GM18502 (cell line): ENCODE measurements at regions not wholly inside any gene's neighbourhood (a gene's known extent, or its start where the extent isn't known, plus 50 kb on each side); places are given as distances from the start of the nearest gene placed in this dataset.

Experiments used
- ATAC-seq: cut with Tn5 transposase; IDR thresholded peaks from one replicate; pipeline ENCODE4 v1.9.1; 2021; ENCODE audit warnings: mild to moderate bottlenecking; ENCODE audit not compliant: unreplicated experiment, poor library complexity

GRCh38 chr16:76963614-76964315 lies 227.2 kb upstream of the MON1B start:
- peak; percentile 98 for ATAC-seq

- no peak for ATAC-seq
Measured at GRCh38 chr16:76964464-76965154, 226.4 kb upstream of the MON1B start.

DNA sequence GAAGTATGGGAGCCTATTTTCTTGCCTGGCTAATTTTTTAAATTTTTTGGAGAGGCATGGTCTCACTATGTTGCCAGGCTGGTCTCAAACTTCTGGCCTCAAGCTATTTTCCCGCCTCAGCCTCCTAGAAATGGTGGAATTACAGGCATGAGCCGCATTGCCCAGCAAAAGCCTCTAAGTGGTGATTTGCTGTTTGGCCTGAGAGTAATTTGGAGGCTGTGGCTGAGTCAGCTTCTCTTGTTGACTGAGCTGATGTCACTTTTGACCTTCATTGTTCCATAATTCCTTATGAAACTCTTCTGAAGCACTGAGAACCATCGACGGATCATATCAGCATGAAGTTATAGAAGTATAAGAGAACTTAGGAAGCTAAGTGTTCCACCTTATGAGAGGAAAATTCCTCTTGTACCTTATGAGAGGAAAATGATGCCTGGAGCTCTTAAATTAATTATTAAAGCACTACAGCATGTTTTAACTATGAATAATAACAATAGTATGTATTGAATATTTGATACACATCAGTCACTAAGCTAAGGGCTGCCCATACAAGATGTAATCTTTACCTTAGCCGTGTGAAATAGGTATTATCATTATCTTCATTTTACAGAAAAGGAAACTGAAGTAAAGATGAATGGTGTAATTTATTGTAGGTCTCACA lies 220.8 kb upstream of the MON1B start:
- no peak for ATAC-seq

GRCh38 chr16:76970745-76971099 lies 220.3 kb upstream of the MON1B start:
- ATAC-seq, result no peak

- peak; percentile 96 for ATAC-seq
Measured at GRCh38 chr16:76976101-76976500, 214.9 kb upstream of the MON1B start.

DNA sequence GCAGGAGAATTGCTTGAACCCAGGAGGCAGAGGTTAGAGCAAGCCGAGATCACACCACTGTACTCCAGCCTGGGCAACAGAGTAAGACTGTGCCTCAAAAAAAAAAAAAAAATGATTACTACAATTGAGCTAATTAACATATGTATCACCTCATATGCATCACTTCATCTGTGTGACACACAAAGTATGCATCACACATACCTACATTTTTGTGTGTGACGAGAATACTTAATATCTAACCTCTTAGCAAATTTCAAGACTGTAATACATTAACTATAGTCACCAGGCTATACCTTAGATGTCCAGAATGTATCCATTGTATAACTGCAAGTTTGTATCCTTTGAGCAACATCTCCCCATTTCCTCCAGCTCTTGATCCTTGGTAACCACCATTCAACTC lies 214.2 kb upstream of the MON1B start:
- no peak for ATAC-seq

GRCh38 chr16:76984196-76984595 lies 206.8 kb upstream of the MON1B start:
- no peak for ATAC-seq

DNA sequence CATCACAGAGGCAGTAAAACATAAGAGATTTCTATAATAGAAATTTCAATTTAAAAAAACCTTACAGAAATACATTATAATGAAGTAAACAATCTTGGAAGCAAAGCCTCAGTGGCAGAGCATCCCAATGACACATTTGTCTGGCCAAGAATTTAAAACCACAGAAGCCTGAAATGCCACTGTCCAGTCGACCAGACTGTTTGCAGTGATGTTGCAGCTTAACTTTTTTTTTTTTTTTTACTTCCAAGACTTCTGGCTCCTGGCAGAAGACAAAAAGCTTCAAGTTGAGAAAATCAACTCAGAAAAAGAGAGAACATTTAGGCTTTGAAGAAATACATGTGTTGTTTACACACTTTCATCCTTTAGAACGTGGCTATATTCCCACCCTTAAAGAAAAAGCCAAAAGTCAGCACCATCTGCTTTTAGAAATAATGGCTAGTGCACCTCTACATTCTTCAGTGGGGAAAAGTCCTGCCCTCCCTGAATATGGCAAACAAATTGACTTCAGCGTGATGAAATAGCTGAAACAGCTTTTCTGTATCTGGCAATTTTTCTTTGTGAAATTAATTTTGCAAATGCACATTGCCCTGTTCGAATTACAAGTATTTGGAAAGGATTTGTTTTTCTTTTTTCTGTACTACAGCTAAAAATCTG lies 205.5 kb upstream of the MON1B start:
- no peak for ATAC-seq

GRCh38 chr16:76988526-76988925 lies 202.5 kb upstream of the MON1B start:
- no peak for ATAC-seq

DNA sequence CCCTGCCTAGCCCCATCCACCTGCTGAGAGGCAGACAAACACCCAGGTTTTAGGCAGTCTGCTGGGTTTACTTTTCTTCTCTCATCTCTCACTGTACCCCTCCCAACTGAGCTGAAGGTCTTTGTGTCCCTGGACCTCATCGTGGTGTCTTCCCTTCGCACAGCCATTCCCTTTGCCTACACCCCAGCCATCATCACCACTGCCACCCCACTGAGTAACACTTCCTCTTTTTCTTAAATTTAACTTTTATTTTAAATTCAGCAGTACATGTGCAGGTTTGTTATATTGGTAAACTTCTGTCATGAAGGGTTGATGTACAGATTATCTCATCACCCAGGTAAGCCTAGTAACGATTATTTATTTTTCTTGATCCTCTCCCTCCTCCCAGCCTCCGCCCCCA lies 188.3 kb upstream of the MON1B start:
- no peak for ATAC-seq

DNA sequence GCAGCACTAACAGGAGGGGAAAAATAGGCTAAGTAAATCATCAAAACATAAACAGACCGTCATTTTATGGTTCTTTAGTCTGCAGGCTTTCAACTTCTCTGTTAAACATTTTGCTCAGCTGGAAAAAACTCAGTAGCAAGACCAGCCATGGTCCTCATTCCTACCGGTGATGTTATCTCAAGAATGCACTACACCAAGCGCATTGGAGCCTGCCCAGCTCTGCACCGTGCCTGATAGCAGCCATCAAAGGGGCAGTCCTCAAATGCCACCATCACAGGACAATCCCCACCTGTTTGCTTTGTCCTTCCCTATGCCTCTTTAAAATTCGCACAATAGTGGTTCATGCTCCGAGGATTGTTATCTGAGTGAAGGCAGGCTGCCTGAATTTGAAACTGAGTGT lies 181.5 kb upstream of the MON1B start:
- no peak for ATAC-seq

DNA sequence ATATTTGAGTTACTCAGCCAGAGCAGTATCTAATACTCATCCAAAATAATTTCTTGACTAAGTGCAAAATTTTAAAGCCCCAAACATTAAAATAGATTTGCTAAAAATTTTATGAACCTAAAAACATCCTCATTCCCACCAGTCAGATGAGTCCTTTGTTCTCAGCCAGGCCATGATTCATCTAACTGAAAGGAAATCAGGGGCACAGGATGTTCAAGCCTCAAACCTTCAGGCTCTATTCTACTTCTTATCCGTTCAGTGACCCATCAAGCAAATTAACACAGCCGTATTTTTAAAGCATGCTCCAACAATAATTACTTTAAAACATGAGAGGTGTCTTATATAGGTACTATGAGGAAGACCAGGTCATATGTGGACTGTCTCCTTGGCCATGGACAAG lies 176.5 kb upstream of the MON1B start:
- ATAC-seq, result no peak

DNA sequence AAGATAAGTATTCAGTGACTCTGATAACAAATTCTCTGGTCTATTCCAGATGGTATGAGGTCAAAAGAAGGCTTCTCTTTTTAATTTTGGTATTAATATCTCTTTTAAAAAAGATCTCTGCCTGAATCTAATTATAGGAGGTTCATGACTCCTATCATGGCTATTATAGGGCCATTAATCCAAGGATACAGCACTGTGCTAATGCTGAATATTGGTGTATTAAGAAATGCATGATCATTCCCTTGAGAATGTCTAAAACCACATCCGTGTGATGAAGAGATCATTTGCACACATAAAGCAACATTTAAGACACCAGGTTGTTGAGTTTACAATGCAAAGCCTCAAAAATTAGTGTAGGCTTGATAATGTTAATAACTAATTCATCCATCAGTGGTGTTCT lies 160.4 kb upstream of the MON1B start:
- ATAC-seq, result no peak

- no peak for ATAC-seq
Measured at GRCh38 chr16:77033516-77033915, 157.5 kb upstream of the MON1B start.

DNA sequence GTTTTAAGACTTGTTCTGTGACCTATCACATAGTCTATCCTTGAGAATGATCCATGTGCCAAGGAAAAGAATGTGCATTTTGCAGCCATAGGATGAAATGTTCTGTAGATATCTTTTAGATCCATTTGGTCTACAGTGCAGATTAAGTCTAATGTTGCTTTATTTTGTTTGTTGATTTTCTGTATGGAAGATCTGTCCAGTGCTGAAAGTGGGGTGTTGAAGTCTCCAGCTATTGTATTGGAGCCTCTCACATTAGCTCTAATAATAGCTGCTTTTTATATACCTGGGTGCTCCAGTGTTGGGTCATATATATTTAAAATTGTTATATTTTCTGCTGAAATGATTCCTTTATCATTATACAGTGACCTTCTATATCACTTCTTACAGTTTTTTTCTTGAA lies 155.6 kb upstream of the MON1B start:
- ATAC-seq, result no peak

DNA sequence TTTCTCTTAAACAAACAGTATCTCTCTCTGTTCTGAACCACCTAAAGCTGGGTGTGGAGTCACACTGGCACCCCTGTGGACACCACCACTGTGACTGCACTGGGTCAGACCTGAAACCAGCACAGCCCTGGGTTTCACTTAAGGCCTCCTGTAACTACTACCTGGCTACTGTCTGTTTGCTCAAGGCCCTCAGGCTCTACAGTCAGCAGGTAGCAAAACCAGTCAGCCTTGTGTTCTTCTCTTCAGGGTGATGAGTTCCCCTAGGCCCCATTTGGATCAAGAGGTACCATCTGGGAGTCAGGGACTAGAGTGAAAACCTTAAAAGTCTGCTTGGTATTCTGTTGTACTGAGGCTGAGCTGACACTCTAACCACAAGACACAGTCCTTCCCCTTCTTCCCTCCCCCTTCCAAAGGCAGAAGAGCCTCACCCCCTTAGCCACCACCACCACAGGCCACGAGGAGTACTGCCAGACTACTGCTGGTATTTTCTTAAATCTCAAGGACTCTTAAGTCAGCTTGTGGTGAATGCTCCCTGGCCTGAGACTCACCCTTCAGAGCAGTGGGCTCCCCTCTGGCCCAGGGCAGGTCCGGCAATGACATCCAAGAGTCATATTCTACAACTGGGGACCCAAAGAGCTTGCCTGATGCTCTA lies 153.2 kb upstream of the MON1B start:
- no peak for ATAC-seq

DNA sequence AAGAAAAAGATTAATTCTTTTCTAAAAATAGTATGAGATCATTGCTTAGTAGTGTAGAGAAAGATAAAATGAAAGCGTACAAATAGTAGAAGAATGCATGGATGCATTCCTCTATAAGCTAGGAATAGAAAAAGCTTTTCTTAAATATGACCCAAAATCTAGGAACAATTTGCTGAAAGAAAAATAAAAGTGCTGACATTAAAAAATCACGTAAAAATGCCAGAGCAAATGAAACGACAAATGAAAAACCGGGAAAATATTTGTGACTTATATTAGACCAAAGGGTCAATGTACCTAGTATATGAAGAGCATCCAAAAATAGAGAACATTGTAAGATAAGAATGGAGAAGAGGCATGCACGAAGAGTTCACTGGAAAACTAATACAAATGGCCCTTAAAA lies 149.5 kb upstream of the MON1B start:
- ATAC-seq, result no peak

DNA sequence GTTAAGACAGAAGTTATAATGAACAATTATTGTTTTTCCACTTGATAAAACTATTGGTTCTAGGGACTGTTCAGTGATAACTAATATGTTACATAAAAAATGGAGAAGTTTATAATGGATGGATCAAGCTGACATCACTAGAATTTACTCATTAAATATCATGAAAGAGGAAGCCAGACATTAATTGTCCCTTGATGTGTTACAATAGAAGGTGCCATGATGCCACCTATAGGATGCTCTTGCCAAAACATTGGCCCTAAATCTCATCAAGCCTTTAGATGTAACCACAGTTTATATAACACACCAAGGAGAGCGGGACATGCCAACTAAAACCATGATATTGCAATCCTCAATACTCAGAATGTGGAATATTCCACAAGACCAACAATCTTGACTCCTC lies 147.9 kb upstream of the MON1B start:
- ATAC-seq, result no peak

DNA sequence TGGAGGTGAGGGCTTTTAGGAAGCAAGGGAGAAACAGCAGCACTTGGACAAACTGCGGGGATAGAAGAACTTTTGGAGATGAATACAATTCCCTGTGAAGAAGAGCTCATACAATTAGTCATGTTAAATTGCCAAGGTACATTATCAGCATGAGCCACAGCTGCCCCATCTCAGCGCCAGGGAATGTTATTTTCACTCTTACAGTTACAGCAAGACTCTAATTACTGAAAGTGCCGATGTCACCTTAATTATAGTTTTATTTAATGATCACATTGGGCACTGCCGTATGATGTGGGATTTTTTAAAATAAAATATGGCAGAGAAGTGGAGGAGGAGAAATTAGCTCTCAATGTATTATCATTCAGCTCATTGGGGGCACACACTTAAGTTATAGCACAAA lies 144.8 kb upstream of the MON1B start:
- no peak for ATAC-seq

DNA sequence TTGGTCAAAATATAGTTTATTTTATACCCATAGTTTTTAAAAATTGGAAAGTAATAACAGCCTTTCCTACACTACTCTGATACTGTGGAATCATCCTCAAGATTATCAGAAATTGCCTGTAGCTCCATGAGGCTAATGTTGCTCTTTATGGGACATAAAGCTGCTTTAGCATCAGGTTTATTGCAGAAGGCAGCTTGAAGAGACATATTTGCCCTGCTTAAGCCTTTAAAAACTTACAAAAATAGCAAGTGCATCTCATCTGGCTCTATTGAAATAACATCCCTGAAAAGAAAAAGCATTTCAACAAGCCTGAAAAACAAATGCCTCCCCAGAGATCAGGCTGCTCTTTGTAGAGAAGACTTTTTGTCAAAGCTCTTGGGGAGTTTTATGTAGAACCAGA lies 142.9 kb upstream of the MON1B start:
- ATAC-seq, result no peak

GRCh38 chr16:77049577-77049976 lies 141.4 kb upstream of the MON1B start:
- no peak for ATAC-seq
